Osteocyte (in vitro differentiated cells): ENCODE measurements at regions not wholly inside any gene's neighbourhood (a gene's known extent, or its start where the extent isn't known, plus 50 kb on each side); places are given as distances from the start of the nearest gene placed in this dataset.

Experiments
- DNase-seq: peaks from one replicate; pipeline ENCODE4 v3.0.0; 2021; ENCODE audit warnings: mixed read lengths; ENCODE audit not compliant: unreplicated experiment; ENCODE audit errors: extremely low spot score
- H3K27ac Mint-ChIP-seq: one replicate; pipeline ENCODE4 v1.8.0; 2021; ENCODE audit warnings: mild to moderate bottlenecking, mixed read lengths; ENCODE audit not compliant: unreplicated experiment
- H3K27me3 Mint-ChIP-seq: one replicate; pipeline ENCODE4 v1.8.0; 2021; ENCODE audit warnings: mixed read lengths; ENCODE audit not compliant: unreplicated experiment
- H3K36me3 Mint-ChIP-seq: one replicate; pipeline ENCODE4 v1.8.0; 2021; ENCODE audit warnings: mixed read lengths; ENCODE audit not compliant: unreplicated experiment
- H3K4me1 Mint-ChIP-seq: one replicate; pipeline ENCODE4 v1.8.0; 2021; ENCODE audit warnings: mixed read lengths; ENCODE audit not compliant: unreplicated experiment
- H3K4me3 Mint-ChIP-seq: one replicate; pipeline ENCODE4 v1.8.0; 2021; ENCODE audit warnings: mild to moderate bottlenecking, moderate library complexity, mixed read lengths; ENCODE audit not compliant: unreplicated experiment
- H3K9me3 Mint-ChIP-seq: one replicate; pipeline ENCODE4 v1.8.0; 2021; ENCODE audit warnings: mixed read lengths; ENCODE audit not compliant: unreplicated experiment
- TF ChIP-seq, protein P1 (sequence below): fragments of 200-600 bp; sonication (generic); IDR thresholded peaks from 2 replicates; pipeline ENCODE4 v1.5.0; 2021; ENCODE audit warnings: antibody characterized with exemption, mild to moderate bottlenecking, moderate library complexity

- no peak for DNase-seq
- Mint-ChIP-seq H3K36me3 (no peaks in the 10 kb centered on the region), H3K4me1 (peaks cover 4% of the 10 kb centered on the region), H3K27me3 (no peaks in the 10 kb centered on the region), H3K9me3 (no peaks in the 10 kb centered on the region), H3K4me3 (no peak overlapping the region), H3K27ac (no peak overlapping the region)
- TF ChIP-seq, protein P1, sequence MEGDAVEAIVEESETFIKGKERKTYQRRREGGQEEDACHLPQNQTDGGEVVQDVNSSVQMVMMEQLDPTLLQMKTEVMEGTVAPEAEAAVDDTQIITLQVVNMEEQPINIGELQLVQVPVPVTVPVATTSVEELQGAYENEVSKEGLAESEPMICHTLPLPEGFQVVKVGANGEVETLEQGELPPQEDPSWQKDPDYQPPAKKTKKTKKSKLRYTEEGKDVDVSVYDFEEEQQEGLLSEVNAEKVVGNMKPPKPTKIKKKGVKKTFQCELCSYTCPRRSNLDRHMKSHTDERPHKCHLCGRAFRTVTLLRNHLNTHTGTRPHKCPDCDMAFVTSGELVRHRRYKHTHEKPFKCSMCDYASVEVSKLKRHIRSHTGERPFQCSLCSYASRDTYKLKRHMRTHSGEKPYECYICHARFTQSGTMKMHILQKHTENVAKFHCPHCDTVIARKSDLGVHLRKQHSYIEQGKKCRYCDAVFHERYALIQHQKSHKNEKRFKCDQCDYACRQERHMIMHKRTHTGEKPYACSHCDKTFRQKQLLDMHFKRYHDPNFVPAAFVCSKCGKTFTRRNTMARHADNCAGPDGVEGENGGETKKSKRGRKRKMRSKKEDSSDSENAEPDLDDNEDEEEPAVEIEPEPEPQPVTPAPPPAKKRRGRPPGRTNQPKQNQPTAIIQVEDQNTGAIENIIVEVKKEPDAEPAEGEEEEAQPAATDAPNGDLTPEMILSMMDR = no peak
Observed at GRCh38 chr2:241929551-241930490, 60.3 kb downstream of the RTP5 start.

- Mint-ChIP-seq H3K4me1 (peaks cover 4% of the 10 kb centered on the region), H3K27me3 (no peaks in the 10 kb centered on the region), H3K9me3 (peaks cover 7% of the 10 kb centered on the region), H3K4me3 (no peak overlapping the region), H3K27ac (no peak overlapping the region), H3K36me3 (peaks cover 3% of the 10 kb centered on the region)
- TF ChIP-seq, protein P1 = no peak
- no peak for DNase-seq
Observed at GRCh38 chr2:241931084-241931975, 61.8 kb downstream of the RTP5 start.

GRCh38 chr2:241931976-241932898 lies 62.7 kb downstream of the RTP5 start:
- Mint-ChIP-seq H3K27me3 (no peaks in the 10 kb centered on the region), H3K36me3 (peaks cover 3% of the 10 kb centered on the region), H3K4me3 (no peak overlapping the region), H3K4me1 (peaks cover 4% of the 10 kb centered on the region), H3K27ac (no peak overlapping the region), H3K9me3 (peaks cover 7% of the 10 kb centered on the region)
- no peak for DNase-seq
- TF ChIP-seq, protein P1 = no peak

DNA sequence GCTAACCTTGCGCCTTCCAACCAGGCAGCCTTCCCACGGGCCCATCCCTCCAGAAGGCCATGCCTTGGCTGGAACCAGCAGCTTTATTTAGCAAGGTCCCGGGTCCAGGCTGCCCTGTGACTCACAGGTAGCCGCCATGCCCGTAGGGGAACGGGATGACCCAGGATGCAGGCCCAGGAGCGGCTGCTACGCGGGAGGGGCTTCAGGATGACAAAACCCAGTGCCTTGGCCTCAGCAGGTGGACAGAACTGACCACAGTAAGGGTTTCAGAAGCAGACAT lies 63.3 kb downstream of the RTP5 start:
- H3K36me3 Mint-ChIP-seq = peaks cover 3% of the 10 kb centered on the region
- TF ChIP-seq, protein P1 = no peak
- peaks cover 4% of the 10 kb centered on the region for H3K4me1 Mint-ChIP-seq
- no peak overlapping the region for H3K27ac Mint-ChIP-seq
- peaks cover 7% of the 10 kb centered on the region for H3K9me3 Mint-ChIP-seq
- no peak for DNase-seq
- H3K27me3 Mint-ChIP-seq = no peaks in the 10 kb centered on the region
- no peak overlapping the region for H3K4me3 Mint-ChIP-seq
